Lower leg skin (tissue), 4 donors: ENCODE measurements at regions not wholly inside any gene's neighbourhood (a gene's known extent, or its start where the extent isn't known, plus 50 kb on each side); places are given as distances from the start of the nearest gene placed in this dataset.

Experiments used
- DNase-seq, 2 donors: peaks; one replicate each; pipeline ENCODE4 v3.0.0-alpha.2; 2019; ENCODE audit warnings: low spot score in 2 of 2
- H3K4me3 ChIP-seq: fragments of 200-600 bp; sonication (generic); 2 replicates; pipeline ENCODE4 v1.5.1; 2017; ENCODE audit warnings: mild to moderate bottlenecking, low read depth; ENCODE audit not compliant: poor library complexity, severe bottlenecking
- POLR2A ChIP-seq, 2 donors: fragments of 450-650 bp; IDR thresholded peaks; one replicate each; pipeline ENCODE4 v1.6.1; 2016 to 2017; ENCODE audit warnings: antibody characterized with exemption in 2 of 2, mild to moderate bottlenecking in 1 of 2, moderate library complexity in 1 of 2
- WGBS, 2 donors: methylation state at CpG; one replicate each; pipeline ENCODE4 v1.1.5; 2018; 5-methylcytosine and 5-hydroxymethylcytosine counted together
- intact Hi-C: fragments of 100-400 bp; cut with DNase I; formaldehyde crosslinking; loops from one replicate; pipeline ENCODE4 v1.15.0; 2023; ENCODE audit warnings: low total_unique reads
- TF ChIP-seq, protein P1 (sequence below), 3 donors: fragments of 450-650 bp; IDR thresholded peaks; one replicate each; pipeline ENCODE4 v1.5.1; 2016; ENCODE audit warnings: antibody characterized with exemption in 3 of 3, mild to moderate bottlenecking in 3 of 3, moderate library complexity in 2 of 3

- DNase-seq, result no peak
- TF ChIP-seq POLR2A (IDR thresholded peaks at IDR 0.05), result no peak
- TF ChIP-seq, protein P1, sequence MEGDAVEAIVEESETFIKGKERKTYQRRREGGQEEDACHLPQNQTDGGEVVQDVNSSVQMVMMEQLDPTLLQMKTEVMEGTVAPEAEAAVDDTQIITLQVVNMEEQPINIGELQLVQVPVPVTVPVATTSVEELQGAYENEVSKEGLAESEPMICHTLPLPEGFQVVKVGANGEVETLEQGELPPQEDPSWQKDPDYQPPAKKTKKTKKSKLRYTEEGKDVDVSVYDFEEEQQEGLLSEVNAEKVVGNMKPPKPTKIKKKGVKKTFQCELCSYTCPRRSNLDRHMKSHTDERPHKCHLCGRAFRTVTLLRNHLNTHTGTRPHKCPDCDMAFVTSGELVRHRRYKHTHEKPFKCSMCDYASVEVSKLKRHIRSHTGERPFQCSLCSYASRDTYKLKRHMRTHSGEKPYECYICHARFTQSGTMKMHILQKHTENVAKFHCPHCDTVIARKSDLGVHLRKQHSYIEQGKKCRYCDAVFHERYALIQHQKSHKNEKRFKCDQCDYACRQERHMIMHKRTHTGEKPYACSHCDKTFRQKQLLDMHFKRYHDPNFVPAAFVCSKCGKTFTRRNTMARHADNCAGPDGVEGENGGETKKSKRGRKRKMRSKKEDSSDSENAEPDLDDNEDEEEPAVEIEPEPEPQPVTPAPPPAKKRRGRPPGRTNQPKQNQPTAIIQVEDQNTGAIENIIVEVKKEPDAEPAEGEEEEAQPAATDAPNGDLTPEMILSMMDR (IDR thresholded peaks at IDR 0.05), result no peak
- WGBS, 2 donors, result 78 to 87% methylated on average over 3 of the region's 3 CpGs
- H3K4me3 ChIP-seq, result no peak overlapping the region
- intact Hi-C loops, result no loop called here
These were observed 73.8 kb upstream of the CAV2 start for GRCh38 chr7:116425647-116426209.

GRCh38 chr7:116426428-116427156 lies 72.9 kb upstream of the CAV2 start:
- 56 to 65% methylated on average over 4 of the region's 4 CpGs for WGBS, 2 donors
- DNase-seq, result no peak
- intact Hi-C loops, result no loop called here

GRCh38 chr7:116429986-116430619 lies 69.4 kb upstream of the CAV2 start:
- intact Hi-C loops, result no loop called here
- DNase-seq, result no peak
- no peak overlapping the region for H3K4me3 ChIP-seq
- TF ChIP-seq, protein P1 (IDR thresholded peaks at IDR 0.05), result no peak
- no peak for TF ChIP-seq POLR2A (IDR thresholded peaks at IDR 0.05)
- WGBS, 2 donors, result 92 to 97% methylated on average over 1 of the region's 1 CpG

More at GRCh38 chr7:116426428-116427156, 72.9 kb upstream of the CAV2 start:
- H3K4me3 ChIP-seq, result no peak overlapping the region
- no peak for TF ChIP-seq POLR2A (IDR thresholded peaks at IDR 0.05)
- TF ChIP-seq, protein P1 (IDR thresholded peaks at IDR 0.05), result no peak

- no peak overlapping the region for H3K4me3 ChIP-seq
- intact Hi-C loops, result no loop called here
- no peak for DNase-seq
- TF ChIP-seq POLR2A (IDR thresholded peaks at IDR 0.05), result no peak
- TF ChIP-seq, protein P1 (IDR thresholded peaks at IDR 0.05), result no peak
- WGBS, 2 donors, result 86 to 93% methylated on average over 6 of the region's 6 CpGs
These were observed 67.6 kb upstream of the CAV2 start for GRCh38 chr7:116431787-116432526.

GRCh38 chr7:116432527-116432916 lies 67.0 kb upstream of the CAV2 start:
- WGBS, 2 donors, result 65 to 69% methylated on average over 2 of the region's 2 CpGs
- DNase-seq, result no peak
- intact Hi-C loops, result no loop called here
- no peak overlapping the region for H3K4me3 ChIP-seq
- TF ChIP-seq, protein P1 (IDR thresholded peaks at IDR 0.05), result no peak
- TF ChIP-seq POLR2A (IDR thresholded peaks at IDR 0.05), result no peak
